K562 (cell line): ENCODE measurements at regions not wholly inside any gene's neighbourhood (a gene's known extent, or its start where the extent isn't known, plus 50 kb on each side); places are given as distances from the start of the nearest gene placed in this dataset.

Experiments
- BCOR ChIP-seq: fragments of 450-650 bp; IDR thresholded peaks from 2 replicates; pipeline ENCODE4 v1.6.1; 2016
- KAT2B ChIP-seq: IDR thresholded peaks from one replicate; pipeline ENCODE4 v1.6.1; 2012; ENCODE audit warnings: low read depth, mild to moderate bottlenecking, control low read depth, inconsistent platforms, low read length, moderate library complexity
- KLF6 ChIP-seq: fragments of 250-450 bp; sonication (Bioruptor Pico); IDR thresholded peaks from 2 replicates; pipeline ENCODE4 v1.4.0; 2020; ENCODE audit warnings: mild to moderate bottlenecking, moderate library complexity, borderline replicate concordance
- NCOA1 ChIP-seq: fragments of 450-650 bp; IDR thresholded peaks from 2 replicates; pipeline ENCODE4 v1.6.1; 2016; ENCODE audit warnings: low read depth
- NRF1 ChIP-seq, 2 experiments: fragments of 450-650 bp; IDR thresholded peaks in 1 of 2; conservative IDR thresholded peaks in 1 of 2; 2 replicates each; pipeline ENCODE4 v1.6.1; 2014; ENCODE audit warnings: mild to moderate bottlenecking in 2 of 2
- PHB2 ChIP-seq: fragments of 450-650 bp; IDR thresholded peaks from 2 replicates; pipeline ENCODE4 v1.6.1; 2017; ENCODE audit warnings: low read depth
- SOX6 ChIP-seq: fragments of 450-650 bp; IDR thresholded peaks from 2 replicates; pipeline ENCODE4 v1.6.1; 2014; ENCODE audit warnings: mild to moderate bottlenecking
- SRSF1 ChIP-seq: fragments of 200-400 bp; formaldehyde crosslinking; IDR thresholded peaks from 2 replicates; pipeline ENCODE4 v1.6.1; 2017; ENCODE audit warnings: mild to moderate bottlenecking, low read depth, low read length, moderate library complexity
- YY1 ChIP-seq, 3 experiments: IDR thresholded peaks; 2 replicates each; pipeline ENCODE4 v1.6.1; 2011; ENCODE audit warnings: low read length in 2 of 3, mild to moderate bottlenecking in 2 of 3, moderate library complexity in 2 of 3, borderline replicate concordance in 1 of 3, control low read depth in 1 of 3, low read depth in 1 of 3; ENCODE audit not compliant: insufficient read depth in 3 of 3, insufficient replicate concordance in 2 of 3, control insufficient read depth in 1 of 3, insufficient read length in 1 of 3; ENCODE audit errors: extremely low read depth in 1 of 3
- ZBTB17 ChIP-seq: fragments of 450-650 bp; formaldehyde crosslinking; IDR thresholded peaks from 2 replicates; pipeline ENCODE4 v1.4.0; 2020; ENCODE audit warnings: mild to moderate bottlenecking
- ZNF124 ChIP-seq: sonication (generic); formaldehyde crosslinking; IDR thresholded peaks from 2 replicates; pipeline ENCODE4 v1.8.1; 2022; ENCODE audit warnings: missing genetic modification reagents
- ZNF253 ChIP-seq: fragments of 250-450 bp; sonication (Bioruptor Pico); conservative IDR thresholded peaks from 2 replicates; pipeline ENCODE4 v1.6.1; 2021; ENCODE audit warnings: mild to moderate bottlenecking
- ZNF311 ChIP-seq: fragments of 250-450 bp; sonication (Bioruptor Pico); IDR thresholded peaks from 2 replicates; pipeline ENCODE4 v1.4.0; 2020; ENCODE audit warnings: mild to moderate bottlenecking, moderate library complexity
- ZNF354B ChIP-seq: fragments of 250-450 bp; sonication (Bioruptor Pico); IDR thresholded peaks from 2 replicates; pipeline ENCODE4 v1.4.0; 2020
- TF ChIP-seq, protein P1 (sequence below): fragments of 250-450 bp; sonication (Bioruptor Pico); IDR thresholded peaks from 2 replicates; pipeline ENCODE4 v1.5.0; 2020; ENCODE audit warnings: mild to moderate bottlenecking
- TF ChIP-seq, protein P2 (sequence below): fragments of 450-650 bp; IDR thresholded peaks from 2 replicates; pipeline ENCODE4 v1.6.1; 2016; ENCODE audit warnings: low read depth, mild to moderate bottlenecking, moderate library complexity
- TF ChIP-seq, protein P3 (sequence below): sonication (generic); IDR thresholded peaks from 2 replicates; pipeline ENCODE4 v1.6.1; 2016
- TF ChIP-seq, protein P4 (sequence below): fragments of 450-650 bp; IDR thresholded peaks from 2 replicates; pipeline ENCODE4 v1.6.1; 2017; ENCODE audit warnings: mild to moderate bottlenecking, moderate library complexity
- TF ChIP-seq, protein P5 (sequence below): fragments of 250-450 bp; sonication (Bioruptor Pico); IDR thresholded peaks from 2 replicates; pipeline ENCODE4 v1.5.0; 2021
- TF ChIP-seq, protein P6 (sequence below): fragments of 250-450 bp; sonication (Bioruptor Pico); IDR thresholded peaks from 2 replicates; pipeline ENCODE4 v1.4.0; 2020; ENCODE audit warnings: mild to moderate bottlenecking

DNA sequence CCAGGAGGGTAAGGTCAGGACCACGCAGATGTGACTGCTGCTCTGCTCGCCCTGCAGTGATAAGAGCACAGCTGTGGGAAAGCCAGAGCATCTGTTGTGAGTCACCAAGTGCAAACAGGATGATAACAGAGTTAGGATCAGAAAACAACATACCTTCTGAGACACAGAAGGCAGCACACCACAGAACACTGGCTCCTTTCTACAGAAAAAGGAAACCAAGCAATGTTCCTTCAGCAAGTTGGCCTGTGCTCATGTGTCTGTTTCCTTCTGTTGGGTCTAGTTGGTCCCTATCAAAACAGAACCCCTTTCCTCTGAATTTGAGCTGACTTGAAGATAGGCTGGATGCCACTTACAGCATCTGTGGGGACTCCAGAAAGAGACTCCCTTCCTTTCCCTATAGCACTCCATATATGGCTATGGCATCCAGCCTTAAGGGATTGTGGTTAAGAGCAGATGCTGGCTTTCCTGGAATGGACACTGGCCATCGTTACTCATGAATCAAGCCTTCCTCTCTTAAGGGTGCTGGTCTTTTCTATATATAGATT, 440.7 kb upstream of the THBS1 start (continued):
- TF ChIP-seq NRF1 (conservative IDR thresholded peaks at IDR 0.05 in 1 of 2, IDR thresholded peaks at IDR 0.05 in 1 of 2) (peak; percentile 28 to 36; a peak in 2 of 4 replicates), YY1 (IDR thresholded peaks at IDR 0.05; ENCODE audit: borderline replicate concordance in 1 of 3, control insufficient read depth in 1 of 3, extremely low read depth in 1 of 3, insufficient read depth in 3 of 3, insufficient read length in 1 of 3, insufficient replicate concordance in 2 of 3, low read depth in 1 of 3, low read length in 2 of 3) (no peak), ZNF311 (CRISPR knock-in tag) (no peak), KLF6 (no peak), ZBTB17 (CRISPR knock-in tag) (peak; percentile 63; the same call in 1 of the 2 replicates), ZNF124 (CRISPR knock-in tag) (no peak), BCOR (no peak), PHB2 (peak; percentile 82), KAT2B (no peak), NCOA1 (0 out of 2 replicates have a peak, but pooled peaks have one; percentile 50), SRSF1 (no peak), SOX6 (peak; percentile 85), ZNF354B (CRISPR knock-in tag) (no peak), ZNF253 (CRISPR knock-in tag) (no peak)
- TF ChIP-seq, protein P1, sequence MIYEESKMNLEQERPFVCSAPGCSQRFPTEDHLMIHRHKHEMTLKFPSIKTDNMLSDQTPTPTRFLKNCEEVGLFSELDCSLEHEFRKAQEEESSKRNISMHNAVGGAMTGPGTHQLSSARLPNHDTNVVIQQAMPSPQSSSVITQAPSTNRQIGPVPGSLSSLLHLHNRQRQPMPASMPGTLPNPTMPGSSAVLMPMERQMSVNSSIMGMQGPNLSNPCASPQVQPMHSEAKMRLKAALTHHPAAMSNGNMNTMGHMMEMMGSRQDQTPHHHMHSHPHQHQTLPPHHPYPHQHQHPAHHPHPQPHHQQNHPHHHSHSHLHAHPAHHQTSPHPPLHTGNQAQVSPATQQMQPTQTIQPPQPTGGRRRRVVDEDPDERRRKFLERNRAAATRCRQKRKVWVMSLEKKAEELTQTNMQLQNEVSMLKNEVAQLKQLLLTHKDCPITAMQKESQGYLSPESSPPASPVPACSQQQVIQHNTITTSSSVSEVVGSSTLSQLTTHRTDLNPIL (CRISPR knock-in tag): no peak
- TF ChIP-seq, protein P2, sequence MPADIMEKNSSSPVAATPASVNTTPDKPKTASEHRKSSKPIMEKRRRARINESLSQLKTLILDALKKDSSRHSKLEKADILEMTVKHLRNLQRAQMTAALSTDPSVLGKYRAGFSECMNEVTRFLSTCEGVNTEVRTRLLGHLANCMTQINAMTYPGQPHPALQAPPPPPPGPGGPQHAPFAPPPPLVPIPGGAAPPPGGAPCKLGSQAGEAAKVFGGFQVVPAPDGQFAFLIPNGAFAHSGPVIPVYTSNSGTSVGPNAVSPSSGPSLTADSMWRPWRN: 0 out of 2 replicates have a peak, but pooled peaks have one; percentile 25
- TF ChIP-seq, protein P3, sequence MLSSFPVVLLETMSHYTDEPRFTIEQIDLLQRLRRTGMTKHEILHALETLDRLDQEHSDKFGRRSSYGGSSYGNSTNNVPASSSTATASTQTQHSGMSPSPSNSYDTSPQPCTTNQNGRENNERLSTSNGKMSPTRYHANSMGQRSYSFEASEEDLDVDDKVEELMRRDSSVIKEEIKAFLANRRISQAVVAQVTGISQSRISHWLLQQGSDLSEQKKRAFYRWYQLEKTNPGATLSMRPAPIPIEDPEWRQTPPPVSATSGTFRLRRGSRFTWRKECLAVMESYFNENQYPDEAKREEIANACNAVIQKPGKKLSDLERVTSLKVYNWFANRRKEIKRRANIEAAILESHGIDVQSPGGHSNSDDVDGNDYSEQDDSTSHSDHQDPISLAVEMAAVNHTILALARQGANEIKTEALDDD: no peak
- TF ChIP-seq, protein P4, sequence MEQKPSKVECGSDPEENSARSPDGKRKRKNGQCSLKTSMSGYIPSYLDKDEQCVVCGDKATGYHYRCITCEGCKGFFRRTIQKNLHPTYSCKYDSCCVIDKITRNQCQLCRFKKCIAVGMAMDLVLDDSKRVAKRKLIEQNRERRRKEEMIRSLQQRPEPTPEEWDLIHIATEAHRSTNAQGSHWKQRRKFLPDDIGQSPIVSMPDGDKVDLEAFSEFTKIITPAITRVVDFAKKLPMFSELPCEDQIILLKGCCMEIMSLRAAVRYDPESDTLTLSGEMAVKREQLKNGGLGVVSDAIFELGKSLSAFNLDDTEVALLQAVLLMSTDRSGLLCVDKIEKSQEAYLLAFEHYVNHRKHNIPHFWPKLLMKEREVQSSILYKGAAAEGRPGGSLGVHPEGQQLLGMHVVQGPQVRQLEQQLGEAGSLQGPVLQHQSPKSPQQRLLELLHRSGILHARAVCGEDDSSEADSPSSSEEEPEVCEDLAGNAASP: no peak
- TF ChIP-seq, protein P5, sequence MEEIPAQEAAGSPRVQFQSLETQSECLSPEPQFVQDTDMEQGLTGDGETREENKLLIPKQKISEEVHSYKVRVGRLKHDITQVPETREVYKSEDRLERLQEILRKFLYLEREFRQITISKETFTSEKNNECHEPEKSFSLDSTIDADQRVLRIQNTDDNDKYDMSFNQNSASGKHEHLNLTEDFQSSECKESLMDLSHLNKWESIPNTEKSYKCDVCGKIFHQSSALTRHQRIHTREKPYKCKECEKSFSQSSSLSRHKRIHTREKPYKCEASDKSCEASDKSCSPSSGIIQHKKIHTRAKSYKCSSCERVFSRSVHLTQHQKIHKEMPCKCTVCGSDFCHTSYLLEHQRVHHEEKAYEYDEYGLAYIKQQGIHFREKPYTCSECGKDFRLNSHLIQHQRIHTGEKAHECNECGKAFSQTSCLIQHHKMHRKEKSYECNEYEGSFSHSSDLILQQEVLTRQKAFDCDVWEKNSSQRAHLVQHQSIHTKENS (CRISPR knock-in tag): no peak
- TF ChIP-seq, protein P6, sequence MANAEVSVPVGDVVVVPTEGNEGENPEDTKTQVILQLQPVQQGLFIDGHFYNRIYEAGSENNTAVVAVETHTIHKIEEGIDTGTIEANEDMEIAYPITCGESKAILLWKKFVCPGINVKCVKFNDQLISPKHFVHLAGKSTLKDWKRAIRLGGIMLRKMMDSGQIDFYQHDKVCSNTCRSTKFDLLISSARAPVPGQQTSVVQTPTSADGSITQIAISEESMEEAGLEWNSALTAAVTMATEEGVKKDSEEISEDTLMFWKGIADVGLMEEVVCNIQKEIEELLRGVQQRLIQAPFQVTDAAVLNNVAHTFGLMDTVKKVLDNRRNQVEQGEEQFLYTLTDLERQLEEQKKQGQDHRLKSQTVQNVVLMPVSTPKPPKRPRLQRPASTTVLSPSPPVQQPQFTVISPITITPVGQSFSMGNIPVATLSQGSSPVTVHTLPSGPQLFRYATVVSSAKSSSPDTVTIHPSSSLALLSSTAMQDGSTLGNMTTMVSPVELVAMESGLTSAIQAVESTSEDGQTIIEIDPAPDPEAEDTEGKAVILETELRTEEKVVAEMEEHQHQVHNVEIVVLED: no peak
